ENCODE measurements at regions not wholly inside any gene's neighbourhood (a gene's known extent, or its start where the extent isn't known, plus 50 kb on each side); places are given as distances from the start of the nearest gene placed in this dataset.

DNA sequence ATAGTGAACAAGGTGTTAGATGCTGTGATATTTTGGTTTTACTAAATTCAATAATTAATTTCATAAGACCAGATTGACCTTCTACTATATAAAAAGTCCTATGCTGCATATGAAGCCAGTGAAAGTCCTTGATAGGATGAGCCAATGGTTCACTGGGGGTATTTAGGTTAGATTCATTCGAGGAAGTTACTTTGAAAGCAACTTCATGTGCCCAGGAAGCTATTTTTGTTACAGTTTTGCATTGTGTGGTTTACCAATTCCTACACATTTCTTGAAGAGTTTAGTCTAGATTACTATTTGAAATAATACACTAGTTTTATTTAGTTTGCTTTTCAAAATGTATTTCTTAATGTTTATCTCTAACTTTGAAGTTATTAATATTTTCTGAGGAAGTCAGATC, 58.5 kb upstream of the RMST start:
- H3K4me3 ChIP-seq (replicated peaks in 1 of 3; ENCODE audit: insufficient read depth in 1 of 3, low read depth in 2 of 3, low read length in 3 of 3) = no peak overlapping the region
- no TSS peak for BruUV-seq (replicated peaks)
- ChIA-PET POLR2A (no interaction called here), CTCF (ENCODE audit: low intra/inter-chr PET ratio, low total read pairs) (interaction anchor here (1.3 to 2.2 kb wide), 2 partner anchors 35 to 255 kb away, joined by 3 to 13 read pairs; no protein-coding TSS in a partner anchor)
- H3K36me3 ChIP-seq (replicated peaks in 1 of 2; ENCODE audit: control insufficient read depth in 1 of 2, insufficient read depth in 2 of 2, low read length in 2 of 2) = no peaks in the 10 kb centered on the region
- H3K27me3 ChIP-seq (ENCODE audit: control insufficient read depth in 1 of 2, insufficient read depth in 2 of 2, low read length in 2 of 2) = no peaks in the 10 kb centered on the region; a peak in 2 of 5 replicates
- TF ChIP-seq ZNF781 (CRISPR knock-in tag; IDR thresholded peaks at IDR 0.05; ENCODE audit: borderline replicate concordance, not compliant biosample characterization) (no peak), MEIS1 (CRISPR knock-in tag; IDR thresholded peaks at IDR 0.05; ENCODE audit: borderline replicate concordance) (no peak), SMAD3 (CRISPR knock-in tag; IDR thresholded peaks at IDR 0.05) (no peak)
- H3K4me1 ChIP-seq (ENCODE audit: insufficient read depth, low read length) = no peaks in the 10 kb centered on the region
- WGBS (ENCODE audit: low lambda C conversion rate) = 10% methylated on average over 1 of the region's 1 CpG
- no peak overlapping the region for H3K27ac ChIP-seq (ENCODE audit: extremely low read length, insufficient read depth, low read length)
- H3K9me3 ChIP-seq (ENCODE audit: low read length) = no peaks in the 10 kb centered on the region
- intact Hi-C loops (cut with micrococcal nuclease; ENCODE audit: unreplicated experiment) (loop anchor here (1.0 to 2.0 kb wide), 2 partner anchors 255 to 413 kb away; no protein-coding TSS in a partner anchor), in situ Hi-C loops (cut with HindIII; ENCODE audit: extremely low pct_ligation_motif_present, low pct_unique_long_range_greater_than_20kb) (no loop called here)
- H4K20me1 ChIP-seq (ENCODE audit: insufficient read depth, low read length) = no peaks in the 10 kb centered on the region
- H3K79me2 ChIP-seq (ENCODE audit: insufficient read depth, low read length) = no peaks in the 10 kb centered on the region
- ATAC-seq = no peak
- FAIRE-seq = no peak
- no peak for DNase-seq (ENCODE audit: low spot score)
- no peak overlapping the region for H3K9ac ChIP-seq (ENCODE audit: insufficient read depth, low read depth, low read length)
- no peak overlapping the region for H2AFZ ChIP-seq (ENCODE audit: low read length)
- no peak overlapping the region for H3K4me2 ChIP-seq (ENCODE audit: low read depth, low read length)

DNA sequence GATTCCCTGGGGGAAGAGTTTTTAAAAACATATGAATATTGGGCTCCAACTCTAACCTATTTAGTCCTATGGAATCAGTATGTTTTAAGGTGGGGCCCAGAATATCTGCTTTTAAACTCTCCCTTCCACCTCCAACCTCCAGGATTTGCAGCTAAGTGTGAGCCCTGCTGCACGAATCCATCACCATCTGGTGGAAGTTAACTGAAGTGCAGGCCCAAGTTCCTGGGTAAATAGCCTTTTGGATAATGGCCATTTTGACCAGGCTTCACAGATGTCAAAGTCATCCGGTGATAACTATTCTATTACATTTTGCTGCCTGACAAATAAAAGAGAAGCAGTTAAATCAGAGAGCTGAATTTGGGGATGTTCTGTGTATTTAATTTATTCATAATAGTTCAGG, 58.1 kb upstream of the RMST start:
- no peak overlapping the region for H3K4me3 ChIP-seq (replicated peaks in 1 of 3; ENCODE audit: insufficient read depth in 1 of 3, low read depth in 2 of 3, low read length in 3 of 3)
- H3K79me2 ChIP-seq (ENCODE audit: insufficient read depth, low read length) = no peaks in the 10 kb centered on the region
- peak; percentile 51 for DNase-seq (ENCODE audit: low spot score)
- ChIA-PET CTCF (ENCODE audit: low intra/inter-chr PET ratio, low total read pairs) (interaction anchor here (1.3 to 2.2 kb wide), 2 partner anchors 35 to 255 kb away, joined by 3 to 13 read pairs; no protein-coding TSS in a partner anchor), POLR2A (no interaction called here)
- WGBS (ENCODE audit: low lambda C conversion rate) = 4% methylated on average over 2 of the region's 2 CpGs
- H4K20me1 ChIP-seq (ENCODE audit: insufficient read depth, low read length) = no peaks in the 10 kb centered on the region
- no peak overlapping the region for H3K27ac ChIP-seq (ENCODE audit: extremely low read length, insufficient read depth, low read length)
- no peaks in the 10 kb centered on the region; a peak in 2 of 5 replicates for H3K27me3 ChIP-seq (ENCODE audit: control insufficient read depth in 1 of 2, insufficient read depth in 2 of 2, low read length in 2 of 2)
- peak; percentile 77 for FAIRE-seq
- no peak overlapping the region for H2AFZ ChIP-seq (ENCODE audit: low read length)
- ATAC-seq = peak; percentile 92
- no peaks in the 10 kb centered on the region for H3K4me1 ChIP-seq (ENCODE audit: insufficient read depth, low read length)
- intact Hi-C loops (cut with micrococcal nuclease; ENCODE audit: unreplicated experiment) (loop anchor here (1.0 to 2.0 kb wide), 2 partner anchors 255 to 414 kb away; no protein-coding TSS in a partner anchor), in situ Hi-C loops (cut with HindIII; ENCODE audit: extremely low pct_ligation_motif_present, low pct_unique_long_range_greater_than_20kb) (no loop called here)
- no peaks in the 10 kb centered on the region for H3K9me3 ChIP-seq (ENCODE audit: low read length)
- no peaks in the 10 kb centered on the region for H3K36me3 ChIP-seq (replicated peaks in 1 of 2; ENCODE audit: control insufficient read depth in 1 of 2, insufficient read depth in 2 of 2, low read length in 2 of 2)
- no peak overlapping the region for H3K4me2 ChIP-seq (ENCODE audit: low read depth, low read length)
- H3K9ac ChIP-seq (ENCODE audit: insufficient read depth, low read depth, low read length) = no peak overlapping the region
- no TSS peak for BruUV-seq (replicated peaks)
- TF ChIP-seq SMC3 (IDR thresholded peaks at IDR 0.05; ENCODE audit: low read length) (peak; percentile 92), ZNF746 (CRISPR knock-in tag; IDR thresholded peaks at IDR 0.05) (no peak), RBAK (CRISPR knock-in tag; IDR thresholded peaks at IDR 0.05) (no peak), FOXA3 (CRISPR knock-in tag; IDR thresholded peaks at IDR 0.05) (peak; percentile 49; the same call in 1 of the 2 replicates), HDAC1 (CRISPR knock-in tag; IDR thresholded peaks at IDR 0.05) (no peak), FOXA1 (IDR thresholded peaks at IDR 0.05) (no peak), FOXA1 (CRISPR knock-in tag; IDR thresholded peaks at IDR 0.05) (peak; percentile 62; the same call in 1 of the 2 replicates)
- TF ChIP-seq, protein P1, sequence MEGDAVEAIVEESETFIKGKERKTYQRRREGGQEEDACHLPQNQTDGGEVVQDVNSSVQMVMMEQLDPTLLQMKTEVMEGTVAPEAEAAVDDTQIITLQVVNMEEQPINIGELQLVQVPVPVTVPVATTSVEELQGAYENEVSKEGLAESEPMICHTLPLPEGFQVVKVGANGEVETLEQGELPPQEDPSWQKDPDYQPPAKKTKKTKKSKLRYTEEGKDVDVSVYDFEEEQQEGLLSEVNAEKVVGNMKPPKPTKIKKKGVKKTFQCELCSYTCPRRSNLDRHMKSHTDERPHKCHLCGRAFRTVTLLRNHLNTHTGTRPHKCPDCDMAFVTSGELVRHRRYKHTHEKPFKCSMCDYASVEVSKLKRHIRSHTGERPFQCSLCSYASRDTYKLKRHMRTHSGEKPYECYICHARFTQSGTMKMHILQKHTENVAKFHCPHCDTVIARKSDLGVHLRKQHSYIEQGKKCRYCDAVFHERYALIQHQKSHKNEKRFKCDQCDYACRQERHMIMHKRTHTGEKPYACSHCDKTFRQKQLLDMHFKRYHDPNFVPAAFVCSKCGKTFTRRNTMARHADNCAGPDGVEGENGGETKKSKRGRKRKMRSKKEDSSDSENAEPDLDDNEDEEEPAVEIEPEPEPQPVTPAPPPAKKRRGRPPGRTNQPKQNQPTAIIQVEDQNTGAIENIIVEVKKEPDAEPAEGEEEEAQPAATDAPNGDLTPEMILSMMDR (CRISPR knock-in tag; IDR thresholded peaks at IDR 0.05) = peak; percentile 81
- TF ChIP-seq, protein P2, sequence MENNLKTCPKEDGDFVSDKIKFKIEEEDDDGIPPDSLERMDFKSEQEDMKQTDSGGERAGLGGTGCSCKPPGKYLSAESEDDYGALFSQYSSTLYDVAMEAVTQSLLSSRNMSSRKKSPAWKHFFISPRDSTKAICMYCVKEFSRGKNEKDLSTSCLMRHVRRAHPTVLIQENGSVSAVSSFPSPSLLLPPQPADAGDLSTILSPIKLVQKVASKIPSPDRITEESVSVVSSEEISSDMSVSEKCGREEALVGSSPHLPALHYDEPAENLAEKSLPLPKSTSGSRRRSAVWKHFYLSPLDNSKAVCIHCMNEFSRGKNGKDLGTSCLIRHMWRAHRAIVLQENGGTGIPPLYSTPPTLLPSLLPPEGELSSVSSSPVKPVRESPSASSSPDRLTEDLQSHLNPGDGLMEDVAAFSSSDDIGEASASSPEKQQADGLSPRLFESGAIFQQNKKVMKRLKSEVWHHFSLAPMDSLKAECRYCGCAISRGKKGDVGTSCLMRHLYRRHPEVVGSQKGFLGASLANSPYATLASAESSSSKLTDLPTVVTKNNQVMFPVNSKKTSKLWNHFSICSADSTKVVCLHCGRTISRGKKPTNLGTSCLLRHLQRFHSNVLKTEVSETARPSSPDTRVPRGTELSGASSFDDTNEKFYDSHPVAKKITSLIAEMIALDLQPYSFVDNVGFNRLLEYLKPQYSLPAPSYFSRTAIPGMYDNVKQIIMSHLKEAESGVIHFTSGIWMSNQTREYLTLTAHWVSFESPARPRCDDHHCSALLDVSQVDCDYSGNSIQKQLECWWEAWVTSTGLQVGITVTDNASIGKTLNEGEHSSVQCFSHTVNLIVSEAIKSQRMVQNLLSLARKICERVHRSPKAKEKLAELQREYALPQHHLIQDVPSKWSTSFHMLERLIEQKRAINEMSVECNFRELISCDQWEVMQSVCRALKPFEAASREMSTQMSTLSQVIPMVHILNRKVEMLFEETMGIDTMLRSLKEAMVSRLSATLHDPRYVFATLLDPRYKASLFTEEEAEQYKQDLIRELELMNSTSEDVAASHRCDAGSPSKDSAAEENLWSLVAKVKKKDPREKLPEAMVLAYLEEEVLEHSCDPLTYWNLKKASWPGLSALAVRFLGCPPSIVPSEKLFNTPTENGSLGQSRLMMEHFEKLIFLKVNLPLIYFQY (CRISPR knock-in tag; IDR thresholded peaks at IDR 0.05; ENCODE audit: borderline replicate concordance) = 0 out of 2 replicates have a peak, but pooled peaks have one; percentile 24
- TF ChIP-seq, protein P3, sequence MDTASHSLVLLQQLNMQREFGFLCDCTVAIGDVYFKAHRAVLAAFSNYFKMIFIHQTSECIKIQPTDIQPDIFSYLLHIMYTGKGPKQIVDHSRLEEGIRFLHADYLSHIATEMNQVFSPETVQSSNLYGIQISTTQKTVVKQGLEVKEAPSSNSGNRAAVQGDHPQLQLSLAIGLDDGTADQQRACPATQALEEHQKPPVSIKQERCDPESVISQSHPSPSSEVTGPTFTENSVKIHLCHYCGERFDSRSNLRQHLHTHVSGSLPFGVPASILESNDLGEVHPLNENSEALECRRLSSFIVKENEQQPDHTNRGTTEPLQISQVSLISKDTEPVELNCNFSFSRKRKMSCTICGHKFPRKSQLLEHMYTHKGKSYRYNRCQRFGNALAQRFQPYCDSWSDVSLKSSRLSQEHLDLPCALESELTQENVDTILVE (CRISPR knock-in tag; IDR thresholded peaks at IDR 0.05) = 0 out of 2 replicates have a peak, but pooled peaks have one; percentile 19
